GM20431 (cell line): ENCODE measurements at regions not wholly inside any gene's neighbourhood (a gene's known extent, or its start where the extent isn't known, plus 50 kb on each side); places are given as distances from the start of the nearest gene placed in this dataset.

Experiments used
- in situ Hi-C: fragments of 300-500 bp; cut with MseI, MboI; formaldehyde crosslinking; loops from one replicate; pipeline ENCODE4 v1.15.0; 2020; ENCODE audit warnings: low sequenced_read_pairs; ENCODE audit not compliant: unreplicated experiment

DNA sequence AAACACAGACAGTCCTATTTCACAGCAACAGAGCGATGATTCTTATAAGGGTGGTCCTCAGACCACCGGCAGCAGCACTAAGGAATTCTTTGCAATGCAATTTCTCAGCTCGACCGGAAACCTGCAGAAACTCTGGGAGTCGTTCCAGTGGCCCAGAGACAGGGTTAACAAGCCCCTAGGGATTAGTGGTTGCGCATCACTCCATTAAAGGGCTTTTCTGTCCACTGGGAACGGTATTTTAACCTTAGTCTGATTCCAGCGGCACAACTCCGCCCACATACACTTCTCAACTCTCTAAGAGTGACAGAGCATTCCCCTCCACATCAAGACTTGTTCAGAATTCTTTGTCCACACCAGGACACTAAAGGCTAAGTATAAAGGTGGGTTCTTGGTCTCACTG is 341.5 kb downstream of the TFAP2A start:
- in situ Hi-C loops = no loop called here

DNA sequence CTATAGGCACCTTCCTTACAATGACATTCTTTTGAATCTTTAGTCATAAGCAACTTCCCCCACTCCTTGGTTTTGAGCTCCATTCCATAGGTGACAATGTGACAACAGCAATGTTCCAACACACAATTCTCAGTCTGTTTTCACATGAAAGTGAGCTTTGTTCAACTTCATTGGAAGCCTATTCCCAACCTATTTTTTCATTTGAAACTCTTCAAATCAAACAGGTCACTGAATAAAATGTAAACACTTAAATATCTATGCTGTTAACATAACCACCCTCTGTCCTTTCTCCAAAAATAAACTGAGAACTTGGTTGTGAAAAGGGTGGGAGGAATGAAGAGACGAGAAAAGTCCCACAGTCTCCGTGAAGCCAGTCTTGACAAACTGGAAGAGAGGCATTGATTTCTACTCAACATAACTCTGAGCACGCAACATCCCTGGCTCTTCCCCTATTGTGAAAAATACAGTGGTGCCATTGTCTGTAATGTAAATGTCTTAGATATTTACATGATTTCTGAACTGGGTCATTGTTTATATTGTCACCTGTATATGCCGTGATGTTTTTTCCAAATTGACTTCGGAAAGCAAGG is 343.1 kb downstream of the TFAP2A start:
- in situ Hi-C loops = no loop called here

DNA sequence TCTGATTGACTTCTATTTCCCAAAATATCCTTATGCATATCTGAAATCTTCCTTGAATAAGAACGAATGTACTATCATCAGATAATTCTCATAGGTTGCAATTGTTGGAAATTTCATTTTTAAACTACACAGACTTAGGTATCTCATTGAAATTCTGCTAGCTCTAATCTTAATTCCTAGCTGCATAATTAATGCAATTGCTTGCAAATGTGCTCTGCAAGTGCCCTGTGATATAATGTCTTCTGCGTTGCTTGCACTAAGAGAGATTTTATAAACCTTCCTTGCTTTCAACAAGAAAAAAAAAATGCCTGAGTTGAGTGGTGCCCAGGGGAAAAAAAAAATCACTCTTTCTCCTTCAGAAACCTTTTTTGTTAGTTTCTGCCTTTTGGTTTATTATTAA is 354.9 kb downstream of the TFAP2A start:
- in situ Hi-C loops = no loop called here

DNA sequence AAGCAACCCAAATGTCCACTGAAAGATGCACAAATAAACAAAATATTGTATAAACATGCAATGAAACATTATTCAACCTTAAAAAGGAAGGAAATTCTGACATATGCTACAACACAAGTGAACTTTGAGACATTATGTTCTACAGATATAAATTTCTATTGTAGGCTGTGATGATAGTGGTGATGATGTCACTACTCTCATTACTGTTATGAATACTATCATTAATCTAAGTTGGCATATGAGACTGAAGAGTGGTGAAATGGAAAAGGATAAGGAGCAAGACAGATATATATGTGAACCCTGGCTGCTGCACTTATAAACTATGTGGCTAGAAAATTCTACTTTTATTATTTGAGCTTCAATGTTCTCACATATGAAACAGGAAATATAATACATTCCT is 360.2 kb downstream of the TFAP2A start:
- in situ Hi-C loops = no loop called here

DNA sequence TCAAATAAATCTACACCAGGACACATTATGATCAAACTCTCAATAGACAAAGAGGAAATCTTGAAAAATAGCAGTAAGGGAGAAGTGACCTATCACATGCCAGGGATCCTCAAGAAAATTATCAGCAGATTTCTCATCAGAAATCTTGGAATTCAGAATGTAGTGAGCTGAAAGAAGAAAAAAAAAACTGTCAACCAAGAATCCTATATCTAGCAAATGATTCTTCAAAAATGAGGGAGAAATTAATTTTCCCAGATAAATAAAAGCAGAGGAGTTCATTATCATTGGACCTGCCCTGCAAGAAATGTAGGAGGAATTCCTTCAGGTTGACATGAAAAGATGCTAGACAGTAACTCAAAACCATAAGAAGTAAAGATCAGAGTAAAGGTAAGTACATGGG is 363.6 kb downstream of the TFAP2A start:
- in situ Hi-C loops = no loop called here

DNA sequence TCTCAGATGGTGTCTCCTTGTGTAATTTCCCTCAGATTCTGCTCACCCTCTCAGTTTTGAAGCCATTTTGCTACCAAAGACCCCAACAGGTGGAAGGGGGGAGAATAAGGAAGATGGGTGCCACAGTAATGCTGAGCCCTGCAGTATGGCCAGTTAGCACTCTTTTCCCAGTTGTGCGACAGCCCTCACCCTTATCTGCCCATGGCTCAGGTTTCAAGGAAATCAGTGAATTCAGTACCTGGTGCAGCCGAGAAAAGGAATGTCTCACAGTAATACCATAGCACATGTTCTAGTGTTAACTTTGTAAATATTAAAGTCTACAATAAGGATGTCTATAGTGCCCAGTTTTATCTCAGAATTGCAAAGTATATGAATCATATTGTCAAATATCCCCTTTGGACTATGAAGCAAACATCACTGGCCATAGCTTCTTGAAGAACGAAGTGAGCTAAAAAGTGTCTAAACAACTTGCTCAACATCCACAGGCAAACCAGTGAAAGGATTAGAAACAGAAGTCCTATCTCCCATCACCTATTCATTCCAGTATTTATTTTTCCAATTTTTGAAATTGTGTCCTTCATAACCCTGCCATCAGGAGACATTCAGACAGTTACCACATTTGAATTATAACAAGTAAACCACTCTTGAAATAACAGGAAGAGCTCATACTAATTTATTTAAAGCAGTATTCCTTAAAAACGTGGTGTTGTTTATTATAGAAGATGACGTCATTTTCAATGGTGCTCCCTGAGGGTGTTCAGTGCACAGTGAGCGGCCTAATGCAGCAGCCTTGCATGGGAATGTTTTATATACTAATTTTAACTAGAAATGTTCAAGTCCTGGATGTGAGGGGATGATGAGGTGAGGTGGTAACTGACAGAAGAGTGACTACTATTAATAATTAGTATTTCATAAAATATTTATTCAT is 366.2 kb downstream of the TFAP2A start:
- in situ Hi-C loops = loop anchor here (25.0 kb wide), 1 partner anchor 389 kb away; no protein-coding TSS in a partner anchor

DNA sequence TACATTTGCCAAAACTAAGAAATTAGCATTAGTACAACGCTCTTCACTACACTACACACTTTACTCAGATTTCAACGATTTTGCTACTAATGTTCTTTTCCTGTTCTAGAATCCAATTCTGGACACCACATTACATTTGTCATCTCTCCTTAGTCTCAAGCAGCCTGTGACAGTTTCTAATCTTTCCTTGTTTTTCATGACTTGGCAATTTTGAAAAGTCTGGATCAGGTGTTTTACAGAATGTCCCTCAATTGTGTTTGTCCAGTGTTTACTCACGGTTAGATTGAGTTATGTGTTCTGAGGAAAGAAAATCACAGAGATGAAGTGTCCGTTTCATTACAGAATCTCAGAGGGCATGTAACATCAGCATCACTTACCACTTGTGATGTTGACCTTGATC is 372.6 kb downstream of the TFAP2A start:
- in situ Hi-C loops = loop anchor here (25.0 kb wide), 1 partner anchor 395 kb away; no protein-coding TSS in a partner anchor

DNA sequence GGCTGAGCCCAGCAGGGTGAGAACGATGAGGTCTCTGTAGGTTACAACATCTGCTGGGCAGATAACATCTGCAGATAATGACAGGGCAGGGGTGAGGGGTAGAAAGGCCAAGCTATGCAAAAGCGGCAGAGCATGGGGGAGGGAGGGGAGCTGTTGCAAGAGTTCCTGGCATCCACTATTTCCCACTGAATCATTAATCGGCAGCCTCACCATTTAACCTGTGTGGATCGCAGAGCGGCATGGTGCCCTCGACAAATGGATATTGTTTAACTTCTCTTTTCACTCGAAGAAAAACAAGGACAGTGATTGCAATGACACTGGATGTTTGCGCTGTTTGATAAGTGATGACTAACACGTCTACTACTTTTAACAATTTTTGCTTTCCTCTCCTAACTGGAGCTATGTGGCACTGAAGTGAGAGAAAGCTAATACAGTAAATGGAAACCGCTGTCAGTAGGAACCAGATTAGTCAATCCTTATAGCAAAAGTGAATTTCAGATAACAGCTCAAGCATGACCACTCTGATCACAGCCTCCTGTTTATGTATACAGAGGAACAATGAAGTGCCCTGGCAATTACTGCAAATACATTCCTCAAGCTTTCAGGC is 381.5 kb downstream of the TFAP2A start:
- in situ Hi-C loops = loop anchor here (25.0 kb wide), 1 partner anchor 404 kb away; no protein-coding TSS in a partner anchor

DNA sequence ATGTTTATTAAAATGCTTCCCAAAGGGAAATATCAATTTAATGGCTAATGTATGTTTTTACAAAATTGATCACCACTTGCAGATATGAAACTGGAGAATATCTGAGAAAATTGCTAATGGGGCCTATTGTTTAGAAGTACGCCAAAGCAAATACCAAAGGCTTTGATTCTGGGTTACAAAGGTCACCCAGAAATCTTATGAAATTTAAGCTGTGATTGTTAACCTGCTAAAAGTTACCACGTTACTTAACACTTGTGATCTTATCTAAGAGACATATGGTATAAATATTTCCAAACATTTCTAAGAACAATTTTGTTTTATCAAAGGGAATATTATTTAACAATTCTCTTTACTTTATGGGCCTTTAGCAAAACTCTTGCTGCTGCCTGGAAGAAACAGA is 383.3 kb downstream of the TFAP2A start:
- in situ Hi-C loops = loop anchor here (25.0 kb wide), 1 partner anchor 406 kb away; no protein-coding TSS in a partner anchor

DNA sequence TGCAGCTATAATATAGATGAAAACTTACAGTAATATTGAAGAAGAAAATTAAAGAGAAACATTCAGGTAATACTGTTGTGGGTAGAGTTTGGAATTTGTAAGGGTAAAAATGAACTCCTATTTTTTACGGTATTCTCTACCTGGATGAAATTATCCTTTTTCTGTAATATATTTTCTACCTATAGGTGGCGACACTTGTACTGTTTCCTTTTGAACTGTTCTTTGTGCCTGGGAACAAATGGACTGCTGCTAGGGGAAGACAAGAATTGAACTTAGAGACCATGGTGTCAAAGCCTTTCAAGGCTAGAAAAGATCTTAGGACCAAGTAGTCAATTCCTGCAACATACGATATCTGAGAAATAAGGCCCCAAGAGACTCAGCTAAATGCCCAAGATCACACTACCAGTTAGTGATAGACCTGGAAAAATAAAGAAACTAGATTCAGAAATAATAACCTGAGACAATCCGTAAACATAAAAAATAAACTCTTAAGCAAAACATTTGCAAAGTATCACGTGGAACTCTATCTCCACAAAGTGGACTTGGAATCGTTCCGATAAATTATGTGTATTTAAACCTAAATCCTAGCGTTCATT is 383.8 kb downstream of the TFAP2A start:
- in situ Hi-C loops = loop anchor here (25.0 kb wide), 1 partner anchor 406 kb away; no protein-coding TSS in a partner anchor

DNA sequence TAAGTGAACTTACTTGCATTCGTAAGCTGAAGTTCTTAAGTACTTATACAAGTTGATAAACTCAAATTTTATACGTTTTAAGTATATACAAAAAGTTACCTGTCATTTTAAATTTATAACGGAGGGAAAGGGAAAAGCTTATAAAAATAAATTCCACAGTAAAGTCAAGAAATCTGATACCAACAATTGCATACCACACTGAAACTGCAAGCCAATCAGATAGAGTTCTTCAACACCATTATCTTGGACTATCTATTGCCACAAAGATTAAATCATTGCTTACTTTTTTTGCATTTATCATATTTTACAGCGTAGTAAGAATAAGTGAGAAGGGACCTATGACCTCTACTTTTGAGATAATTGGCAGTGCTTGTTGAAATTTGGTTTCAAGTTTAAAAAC is 386.7 kb downstream of the TFAP2A start:
- in situ Hi-C loops = loop anchor here (25.0 kb wide), 1 partner anchor 409 kb away; no protein-coding TSS in a partner anchor

DNA sequence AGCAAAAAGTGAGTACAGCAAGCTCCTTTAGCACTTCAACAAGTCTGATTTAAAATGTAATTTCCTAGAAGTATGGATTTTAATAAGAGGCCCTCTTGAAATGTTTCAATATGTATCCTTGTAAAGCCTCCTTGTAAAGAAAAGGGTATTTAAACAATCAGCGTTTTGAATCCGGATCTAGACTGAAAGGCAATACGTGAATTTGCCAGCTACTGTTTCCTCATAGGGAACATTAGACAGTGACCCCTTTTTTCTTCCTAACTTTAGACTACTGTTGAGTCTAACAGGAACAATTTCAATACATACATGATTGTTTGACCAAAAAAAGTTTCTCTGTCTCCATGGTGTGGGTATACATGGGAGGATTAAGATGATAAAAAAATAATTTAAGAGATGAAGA is 395.0 kb downstream of the TFAP2A start:
- in situ Hi-C loops = no loop called here

DNA sequence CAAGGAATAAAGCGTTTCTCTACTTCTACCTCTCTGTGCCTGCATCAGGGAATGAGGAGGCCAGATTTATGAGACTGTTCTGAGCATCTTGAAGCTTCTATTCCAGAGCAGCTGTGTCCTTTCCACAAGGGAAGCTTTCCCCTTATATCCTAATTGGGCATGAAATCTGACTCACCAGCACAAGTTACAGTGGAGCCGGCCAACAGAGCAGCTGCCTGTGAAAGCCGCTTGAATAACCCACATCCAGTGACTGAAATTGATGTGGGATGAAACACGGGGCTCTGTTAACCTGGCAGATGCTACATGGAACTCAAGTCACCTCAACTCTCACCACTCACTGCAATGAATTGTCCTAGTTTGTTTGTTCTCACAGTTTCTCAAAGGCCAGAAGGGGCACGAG is 400.3 kb downstream of the TFAP2A start:
- in situ Hi-C loops = no loop called here

DNA sequence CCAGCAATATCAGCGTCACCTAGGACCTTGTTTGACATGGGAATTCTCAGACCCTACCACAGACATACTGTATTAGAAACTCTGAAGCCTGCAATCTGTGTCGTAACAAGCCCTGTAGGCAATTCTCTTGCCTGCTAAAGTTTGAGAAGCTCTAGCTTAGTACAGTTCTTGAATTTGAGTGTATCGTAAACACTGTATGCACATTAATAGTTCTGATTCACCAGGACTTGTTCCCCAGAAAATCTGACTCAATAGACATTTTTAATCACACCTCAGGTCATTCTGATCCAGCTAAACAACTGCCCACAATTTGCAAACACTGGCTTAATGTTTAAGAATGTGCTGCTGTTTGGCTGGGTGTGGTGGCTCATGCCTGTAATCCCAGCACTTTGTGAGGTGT is 414.3 kb downstream of the TFAP2A start:
- in situ Hi-C loops = no loop called here

DNA sequence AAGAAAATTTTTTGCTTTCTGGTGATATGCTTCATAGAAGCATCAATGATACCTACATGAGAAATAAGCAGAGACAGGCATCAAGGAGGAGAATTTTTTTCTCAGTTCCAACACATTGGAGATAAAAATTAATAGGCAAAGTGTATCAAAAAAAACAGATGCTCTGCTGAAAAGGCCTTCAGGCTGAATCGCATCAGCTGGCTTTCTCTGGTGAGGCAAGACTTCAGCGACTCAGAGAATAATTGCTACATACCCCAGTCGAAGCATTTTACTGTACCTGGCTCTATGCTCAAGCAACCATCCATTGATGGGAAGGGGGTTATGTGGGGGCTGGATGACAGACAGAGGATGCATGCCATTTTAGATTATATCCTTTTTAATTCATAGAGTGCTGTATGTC is 415.1 kb downstream of the TFAP2A start:
- in situ Hi-C loops = no loop called here

DNA sequence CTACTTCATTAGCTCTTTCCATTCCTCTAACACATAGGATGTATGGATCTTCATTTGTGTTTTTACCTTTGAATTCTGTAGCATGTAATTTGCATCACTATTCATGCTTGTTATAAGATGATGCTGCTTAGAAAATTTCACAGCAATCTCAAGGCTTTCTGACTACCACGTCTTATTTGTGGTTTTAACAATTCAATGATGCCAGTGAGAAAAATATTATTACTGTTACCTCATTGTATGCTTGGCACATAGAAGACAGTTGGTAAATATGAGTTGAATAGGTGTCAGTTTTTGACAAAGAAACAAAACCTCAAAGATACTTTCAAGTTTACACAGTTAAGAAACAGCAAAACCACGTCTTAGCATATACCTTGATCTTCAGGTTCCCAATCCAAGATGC is 428.6 kb downstream of the TFAP2A start:
- in situ Hi-C loops = no loop called here

DNA sequence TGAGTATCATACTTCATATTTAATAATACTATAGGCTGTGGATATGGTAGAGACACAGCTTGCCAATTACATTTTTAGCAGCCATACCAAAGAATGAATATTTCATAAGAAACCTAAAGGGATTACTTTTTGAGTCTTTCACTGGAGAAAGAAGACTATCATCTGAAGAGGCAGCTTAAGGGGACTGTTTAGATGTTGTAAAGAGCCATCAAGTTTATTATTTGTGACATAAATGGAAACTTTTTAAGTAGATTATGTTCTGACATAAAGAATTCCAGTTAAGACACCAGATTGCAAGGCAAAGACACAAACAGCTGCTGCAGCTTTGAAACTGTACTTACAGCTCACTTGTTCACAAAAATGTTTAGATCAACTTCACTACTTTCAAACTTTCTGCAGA is 429.4 kb downstream of the TFAP2A start:
- in situ Hi-C loops = no loop called here

DNA sequence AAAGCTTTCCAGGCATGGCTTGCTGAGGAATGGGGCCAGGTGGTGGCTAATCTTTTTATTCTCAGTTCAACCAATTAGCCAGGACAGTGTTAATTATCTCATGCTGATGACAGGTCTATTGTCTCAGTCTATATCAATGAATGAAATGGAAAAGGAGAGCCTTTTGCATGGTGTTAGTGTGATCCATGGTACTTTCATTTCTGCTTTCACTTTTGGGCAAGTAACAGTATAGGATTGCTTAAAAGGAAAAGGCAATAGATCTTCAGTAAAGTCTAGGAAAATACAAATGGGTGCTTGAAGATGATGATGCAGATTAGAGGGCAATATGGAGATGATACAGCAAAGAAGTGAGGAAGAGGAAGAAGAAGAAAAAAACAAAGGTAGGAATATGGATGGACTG is 430.3 kb downstream of the TFAP2A start:
- in situ Hi-C loops = no loop called here

DNA sequence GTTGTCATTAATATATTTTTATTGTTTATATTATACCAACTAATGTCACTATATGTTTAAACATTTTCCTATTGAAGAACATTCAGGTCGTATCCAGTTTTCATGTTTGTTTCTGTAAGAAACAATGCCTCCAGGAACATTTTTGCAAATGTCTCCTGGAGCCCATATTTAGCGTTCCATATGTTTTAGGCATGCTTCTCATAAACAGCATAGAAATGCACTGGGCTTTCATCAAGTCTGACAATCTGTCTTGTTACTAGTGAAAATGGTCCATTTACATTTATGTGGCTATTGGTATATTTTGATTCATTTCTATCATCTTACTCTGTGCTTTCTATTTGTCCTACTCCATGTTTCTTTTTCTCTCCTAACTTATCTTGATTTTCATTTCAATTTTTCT is 431.7 kb downstream of the TFAP2A start:
- in situ Hi-C loops = no loop called here

DNA sequence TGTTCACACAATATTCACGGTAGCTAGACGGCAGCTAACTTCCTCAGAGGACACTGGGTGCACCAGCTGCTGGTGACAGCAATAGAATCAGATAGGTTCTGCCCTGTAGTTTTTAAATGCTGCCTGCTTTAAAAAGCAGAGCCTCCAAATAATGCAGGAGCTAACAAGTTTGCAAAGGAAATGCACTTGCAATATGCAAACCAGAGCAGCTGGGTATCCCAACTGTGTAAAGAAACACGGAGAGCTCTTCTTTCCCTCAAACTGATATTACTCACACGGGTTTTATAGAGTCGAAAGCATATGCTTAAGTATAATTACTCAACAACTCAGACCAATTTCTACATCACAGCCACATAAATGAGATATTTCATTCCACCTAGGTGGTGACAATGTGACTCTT is 432.7 kb downstream of the TFAP2A start:
- in situ Hi-C loops = no loop called here

DNA sequence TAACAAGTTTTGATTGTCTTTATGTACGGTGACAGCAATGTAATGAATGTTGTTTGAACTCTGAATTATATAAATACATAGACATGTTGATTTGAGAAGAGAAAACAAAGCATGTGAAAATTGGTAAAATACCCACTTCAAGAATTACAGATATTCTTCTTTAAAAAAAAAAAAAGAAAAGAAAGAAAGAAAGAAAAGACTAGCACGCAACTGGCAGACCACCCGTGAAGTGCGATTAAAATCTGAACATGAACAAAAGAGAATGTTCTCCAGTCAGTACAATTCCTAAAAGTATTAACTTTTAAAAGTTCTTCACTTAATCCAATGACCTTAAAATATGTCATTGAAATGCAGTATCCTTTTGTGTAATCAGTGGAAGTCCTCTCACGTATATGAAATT is 434.9 kb downstream of the TFAP2A start:
- in situ Hi-C loops = no loop called here
